ENCODE measurements at regions not wholly inside any gene's neighbourhood (a gene's known extent, or its start where the extent isn't known, plus 50 kb on each side); places are given as distances from the start of the nearest gene placed in this dataset.
"Not testable (repeated sequence)": the region's sequence is repeated elsewhere in the genome, so short reads cannot be mapped to it uniquely, and the experiment has no call there.

GRCh38 chr4:186829740-186830449, 106.2 kb upstream of the FAT1 start:
- H3K36me3 ChIP-seq (ENCODE audit: low read depth) = no peaks in the 10 kb centered on the region
- ATAC-seq (ENCODE audit: low read depth) = peak; percentile 73
- H3K4me1 ChIP-seq (ENCODE audit: insufficient read depth, poor library complexity, severe bottlenecking) = peaks cover 21% of the 10 kb centered on the region
- no peaks in the 10 kb centered on the region for H3K9me3 ChIP-seq (ENCODE audit: severe bottlenecking)
- H3K27me3 ChIP-seq (ENCODE audit: insufficient read depth, poor library complexity, severe bottlenecking) = no peaks in the 10 kb centered on the region
- no peak overlapping the region for H3K4me3 ChIP-seq (ENCODE audit: severe bottlenecking)
- TF ChIP-seq CTCF (IDR thresholded peaks at IDR 0.05; ENCODE audit: poor library complexity, severe bottlenecking) = no peak
- DNase-seq (ENCODE audit: low spot score) = no peak
- no peak overlapping the region for H3K27ac ChIP-seq (ENCODE audit: poor library complexity, severe bottlenecking)

- no peaks in the 10 kb centered on the region for H3K9me3 ChIP-seq (ENCODE audit: severe bottlenecking)
- H3K4me1 ChIP-seq (ENCODE audit: insufficient read depth, poor library complexity, severe bottlenecking) = peaks cover 12% of the 10 kb centered on the region
- no peak overlapping the region for H3K4me3 ChIP-seq (ENCODE audit: severe bottlenecking)
- ATAC-seq (ENCODE audit: low read depth) (peak; percentile 86), DNase-seq (ENCODE audit: low spot score) (no peak)
- no peaks in the 10 kb centered on the region for H3K27me3 ChIP-seq (ENCODE audit: insufficient read depth, poor library complexity, severe bottlenecking)
- H3K27ac ChIP-seq (ENCODE audit: poor library complexity, severe bottlenecking) = no peak overlapping the region
- TF ChIP-seq CTCF (IDR thresholded peaks at IDR 0.05; ENCODE audit: poor library complexity, severe bottlenecking) = peak; percentile 19
- H3K36me3 ChIP-seq (ENCODE audit: low read depth) = no peaks in the 10 kb centered on the region
These were observed 107.9 kb upstream of the FAT1 start for GRCh38 chr4:186831574-186831973.

- no peak for DNase-seq (ENCODE audit: low spot score)
- Histone ChIP-seq H3K4me3 (ENCODE audit: severe bottlenecking) (no peak overlapping the region), H3K27me3 (ENCODE audit: insufficient read depth, poor library complexity, severe bottlenecking) (no peaks in the 10 kb centered on the region), H3K9me3 (ENCODE audit: severe bottlenecking) (no peaks in the 10 kb centered on the region), H3K27ac (ENCODE audit: poor library complexity, severe bottlenecking) (no peak overlapping the region), H3K4me1 (ENCODE audit: insufficient read depth, poor library complexity, severe bottlenecking) (peaks cover 12% of the 10 kb centered on the region), H3K36me3 (ENCODE audit: low read depth) (no peaks in the 10 kb centered on the region)
- ATAC-seq (ENCODE audit: low read depth) = no peak
- TF ChIP-seq CTCF (IDR thresholded peaks at IDR 0.05; ENCODE audit: poor library complexity, severe bottlenecking) = no peak
These were observed 109.2 kb upstream of the FAT1 start for GRCh38 chr4:186832906-186833305.

- H3K27ac ChIP-seq (ENCODE audit: poor library complexity, severe bottlenecking); H3K27me3 ChIP-seq (ENCODE audit: insufficient read depth, poor library complexity, severe bottlenecking); DNase-seq (ENCODE audit: low spot score); H3K4me3 ChIP-seq (ENCODE audit: severe bottlenecking); ATAC-seq (ENCODE audit: low read depth); H3K9me3 ChIP-seq (ENCODE audit: severe bottlenecking); H3K36me3 ChIP-seq (ENCODE audit: low read depth): not testable (repeated sequence)
- peaks cover 12% of the 10 kb centered on the region for H3K4me1 ChIP-seq (ENCODE audit: insufficient read depth, poor library complexity, severe bottlenecking)
These were observed 113.8 kb upstream of the FAT1 start for GRCh38 chr4:186837463-186837862.

GRCh38 chr4:186838295-186838694, 114.6 kb upstream of the FAT1 start:
- DNase-seq (ENCODE audit: low spot score) = no peak
- H3K36me3 ChIP-seq (ENCODE audit: low read depth) = no peaks in the 10 kb centered on the region
- H3K27ac ChIP-seq (ENCODE audit: poor library complexity, severe bottlenecking) = no peak overlapping the region
- H3K4me1 ChIP-seq (ENCODE audit: insufficient read depth, poor library complexity, severe bottlenecking) = peaks cover 12% of the 10 kb centered on the region
- no peak for ATAC-seq (ENCODE audit: low read depth)
- no peak for TF ChIP-seq CTCF (IDR thresholded peaks at IDR 0.05; ENCODE audit: poor library complexity, severe bottlenecking)
- no peaks in the 10 kb centered on the region for H3K27me3 ChIP-seq (ENCODE audit: insufficient read depth, poor library complexity, severe bottlenecking)
- peaks cover 6% of the 10 kb centered on the region for H3K9me3 ChIP-seq (ENCODE audit: severe bottlenecking)
- H3K4me3 ChIP-seq (ENCODE audit: severe bottlenecking) = no peak overlapping the region

All from RWPE2 (cell line).